HFF-Myc (cell line): ENCODE measurements at regions not wholly inside any gene's neighbourhood (a gene's known extent, or its start where the extent isn't known, plus 50 kb on each side); places are given as distances from the start of the nearest gene placed in this dataset.

ENCODE experiments used
- DNase-seq: peaks from one replicate; pipeline ENCODE4 v3.0.0-alpha.2; 2011; ENCODE audit warnings: low read depth; ENCODE audit errors: extremely low read depth
- H3K4me3 ChIP-seq: replicated peaks from 2 replicates; pipeline ENCODE4 v1.5.1; 2011; ENCODE audit warnings: low read depth, mild to moderate bottlenecking, control low read depth, low read length
- CTCF ChIP-seq: IDR thresholded peaks from 2 replicates; pipeline ENCODE4 v1.5.1; 2012; ENCODE audit warnings: mild to moderate bottlenecking, low read depth, low read length, control low read depth; ENCODE audit errors: missing control alignments

DNA sequence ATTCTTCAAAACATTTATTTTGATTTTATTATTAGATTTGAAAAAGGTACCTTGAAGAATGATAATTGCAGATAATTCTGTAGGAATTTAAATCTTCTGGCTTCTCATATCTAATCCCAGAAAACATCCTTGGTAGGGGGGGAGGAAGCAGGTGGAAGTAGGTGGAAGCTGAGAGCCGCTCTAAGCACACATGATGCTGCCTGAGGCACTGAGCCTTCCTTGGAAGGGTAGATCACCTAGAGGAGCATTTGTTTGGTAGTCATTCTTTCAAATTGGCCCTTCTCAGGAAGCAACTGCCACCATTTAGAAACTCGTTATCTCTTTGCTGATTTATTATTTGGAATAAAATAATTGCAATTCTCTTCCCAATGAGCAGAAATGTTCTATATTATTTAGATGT lies 623.3 kb downstream of the CD109 start:
- no peak overlapping the region for H3K4me3 ChIP-seq
- TF ChIP-seq CTCF = no peak
- no peak for DNase-seq

- H3K4me3 ChIP-seq = no peak overlapping the region
- DNase-seq = no peak
- TF ChIP-seq CTCF = no peak
Measured at GRCh38 chr6:74318738-74319137, 622.7 kb downstream of the CD109 start.

DNA sequence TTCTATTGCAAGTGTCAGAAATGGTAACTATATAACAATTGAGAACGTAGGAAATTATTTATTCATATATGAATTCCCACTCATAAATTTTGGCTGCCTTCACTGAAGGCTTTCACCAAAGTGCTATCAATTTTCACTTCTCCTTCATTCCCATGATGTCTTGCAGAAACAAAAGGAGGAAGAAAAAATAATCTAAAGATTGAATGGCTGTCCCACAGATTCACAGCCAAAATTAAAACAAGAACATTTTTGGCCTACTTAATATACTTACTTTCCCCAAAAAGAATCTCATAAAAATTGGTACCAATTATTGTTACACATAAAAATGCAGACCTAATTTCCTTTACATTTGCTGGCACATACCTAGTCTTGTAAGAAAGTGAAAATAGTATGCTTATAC lies 616.1 kb downstream of the CD109 start:
- no peak overlapping the region for H3K4me3 ChIP-seq
- no peak for DNase-seq
- no peak for TF ChIP-seq CTCF

DNA sequence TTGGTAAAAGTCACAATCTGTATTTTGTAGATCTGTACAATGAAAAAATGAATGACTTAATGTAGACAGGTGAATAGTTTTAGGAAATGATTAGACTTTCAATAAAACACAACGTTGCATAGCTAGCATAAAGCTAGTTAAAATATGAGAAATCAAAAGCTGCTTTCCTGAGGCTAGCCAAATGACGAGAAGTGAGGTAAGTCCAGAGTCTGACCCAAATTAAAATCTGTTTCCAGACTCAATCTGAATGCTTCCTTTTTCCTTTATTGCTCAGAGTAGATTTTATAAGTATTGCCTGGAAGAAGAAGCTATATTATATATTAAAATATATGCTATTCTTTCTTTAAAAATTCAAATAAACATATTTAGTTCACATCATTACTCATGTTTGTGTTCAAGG lies 615.4 kb downstream of the CD109 start:
- TF ChIP-seq CTCF = no peak
- DNase-seq = no peak
- H3K4me3 ChIP-seq = no peak overlapping the region

- DNase-seq = peak; percentile 82
- TF ChIP-seq CTCF = no peak
- H3K4me3 ChIP-seq = no peak overlapping the region
Measured at GRCh38 chr6:74289884-74290283, 593.9 kb downstream of the CD109 start.

DNA sequence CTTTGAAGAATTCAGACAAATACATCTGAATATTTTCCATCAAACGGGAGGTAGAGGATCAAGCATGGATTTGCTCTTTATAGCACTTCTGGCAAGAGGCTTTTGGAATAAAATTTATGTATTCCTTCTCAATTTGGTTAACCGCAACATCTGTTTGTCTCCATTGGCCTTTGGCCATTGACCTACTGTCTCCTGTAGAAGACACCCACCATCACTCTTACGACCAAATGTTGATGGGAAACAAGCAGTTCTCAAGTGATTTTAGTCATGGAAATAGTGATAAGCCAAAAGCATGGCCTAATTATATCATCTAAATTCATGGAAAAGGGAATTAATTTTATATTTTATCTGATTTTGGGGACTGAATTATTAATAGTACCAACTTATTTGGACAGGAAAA lies 591.9 kb downstream of the CD109 start:
- no peak overlapping the region for H3K4me3 ChIP-seq
- DNase-seq = no peak
- TF ChIP-seq CTCF = no peak

GRCh38 chr6:74287441-74287840 lies 591.4 kb downstream of the CD109 start:
- H3K4me3 ChIP-seq = no peak overlapping the region
- no peak for DNase-seq
- TF ChIP-seq CTCF = no peak
